NCI-H524 (cell line): ENCODE measurements at regions not wholly inside any gene's neighbourhood (a gene's known extent, or its start where the extent isn't known, plus 50 kb on each side); places are given as distances from the start of the nearest gene placed in this dataset.
"Not testable (repeated sequence)": the region's sequence is repeated elsewhere in the genome, so short reads cannot be mapped to it uniquely, and the experiment has no call there.

Experiments
- DNase-seq, 2 experiments: peaks; one replicate each; lab custom pipeline; 2025; lab: John Stamatoyannopoulos, UW

DNA sequence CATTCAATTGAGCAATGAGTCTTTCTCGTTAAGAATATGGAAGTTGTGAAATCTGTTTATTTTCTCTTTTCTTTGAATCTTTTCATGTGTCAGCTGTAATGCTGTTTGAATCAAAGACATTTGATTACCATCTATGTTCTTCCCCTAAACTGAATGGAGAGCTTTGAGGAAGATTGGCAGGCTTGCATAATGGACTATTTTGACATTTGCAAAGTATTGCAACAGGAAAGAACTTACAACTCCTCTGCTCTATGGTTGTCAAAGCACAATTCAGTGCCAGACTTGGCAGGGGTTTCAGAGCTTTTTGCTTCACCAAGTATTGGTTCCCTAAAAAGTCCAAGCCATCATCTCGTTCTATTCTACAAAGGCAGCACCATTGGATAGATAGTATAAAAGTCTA is 549.0 kb upstream of the NUDT12 start:
- DNase-seq, result no peak

DNA sequence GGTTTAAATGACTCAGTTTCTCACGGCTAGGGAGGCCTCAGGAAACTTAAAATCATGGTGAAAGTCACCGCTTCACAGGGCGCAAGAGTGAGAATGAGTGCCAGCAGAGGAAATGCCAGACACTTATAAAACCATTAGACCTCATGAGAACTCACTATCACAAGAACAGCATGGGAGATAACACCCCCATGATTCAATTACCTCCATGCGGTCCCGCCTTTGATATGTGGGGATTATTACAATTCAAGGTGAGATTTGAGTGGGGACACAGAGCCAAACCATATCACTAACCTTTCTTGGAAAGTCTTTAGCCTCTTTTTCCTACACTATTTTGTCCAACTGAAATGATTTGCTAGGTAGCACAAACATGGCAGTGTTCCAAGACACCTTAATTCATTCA is 533.9 kb upstream of the NUDT12 start:
- DNase-seq, result no peak

DNA sequence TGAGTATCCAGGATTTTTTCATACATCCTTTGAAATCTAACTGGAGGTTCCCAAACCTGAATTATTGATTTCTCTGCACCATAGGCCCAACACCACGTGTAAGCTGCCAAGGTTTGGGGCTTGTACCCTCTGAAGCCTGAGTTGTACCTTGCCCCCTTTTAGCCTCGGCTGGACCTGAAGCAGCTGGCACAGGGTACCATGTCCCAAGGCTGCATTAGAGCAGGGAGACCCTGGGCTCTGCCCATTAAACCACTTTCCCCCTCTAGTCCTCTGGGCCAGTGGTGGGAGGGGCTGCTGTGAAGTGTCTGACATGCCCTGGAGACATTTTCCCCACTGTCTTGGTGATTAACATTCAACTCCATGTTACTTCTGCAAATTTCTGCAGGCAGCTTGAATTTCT is 532.9 kb upstream of the NUDT12 start:
- DNase-seq, result no peak

DNA sequence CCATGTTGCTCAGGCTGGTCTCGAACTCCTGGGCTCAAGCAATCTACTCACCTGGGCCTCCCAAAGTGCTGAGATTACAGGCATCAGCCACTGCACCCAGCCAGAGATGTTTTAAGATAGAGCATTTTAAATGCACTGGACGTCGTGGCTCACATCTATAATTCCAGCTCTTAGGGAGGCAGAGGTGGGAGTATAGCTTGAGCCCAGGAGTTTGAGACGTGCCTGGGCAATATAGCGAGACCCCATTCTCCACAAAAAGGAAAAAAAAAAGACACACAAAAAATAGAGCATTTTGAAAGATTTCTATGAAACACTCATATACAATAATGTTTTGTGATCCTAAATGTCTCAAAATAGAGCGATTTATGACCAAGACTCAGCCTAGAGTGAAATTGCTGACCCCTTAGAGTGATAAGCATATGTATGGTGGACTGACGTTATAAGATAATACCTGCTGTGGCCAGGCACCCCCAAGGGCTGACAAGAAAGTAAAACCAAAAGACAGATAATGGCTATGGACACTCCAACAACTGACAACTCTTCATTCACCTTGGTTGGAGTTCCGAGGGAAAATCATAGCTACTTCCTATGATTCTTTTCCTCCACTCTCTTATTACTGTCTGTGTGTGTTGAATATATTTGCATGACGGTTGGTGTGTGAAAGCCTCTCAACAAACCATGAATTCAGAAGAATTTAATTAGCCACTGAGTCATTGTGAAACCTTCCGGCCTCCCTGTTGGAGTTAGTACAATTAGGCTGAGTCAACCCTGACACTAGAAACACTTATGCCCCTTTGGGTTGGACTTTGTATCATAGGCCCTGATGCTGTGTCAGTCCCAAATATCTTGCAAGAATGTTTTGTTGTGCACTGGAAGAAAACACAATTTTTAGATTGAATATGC is 526.5 kb upstream of the NUDT12 start:
- no peak for DNase-seq

DNA sequence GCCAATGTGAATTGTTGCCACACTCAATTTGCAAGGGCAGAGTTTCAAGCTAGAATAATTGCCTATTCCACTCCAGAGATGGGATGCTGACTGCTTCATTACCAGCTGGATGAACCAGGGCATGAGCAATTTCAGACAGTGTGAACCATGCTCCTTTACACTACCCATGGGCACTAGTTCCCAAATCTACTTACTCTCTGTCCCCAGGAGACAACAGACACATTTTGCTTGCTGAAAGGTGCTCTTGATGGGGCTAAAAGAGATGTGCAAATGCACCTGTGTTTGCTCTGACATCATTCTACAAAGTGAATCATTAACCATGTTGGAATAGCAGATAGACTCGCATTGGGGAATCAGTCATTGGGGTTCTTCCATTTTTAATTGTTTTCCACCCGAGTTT is 522.3 kb upstream of the NUDT12 start:
- DNase-seq, result peak in 1 of 2 experiments; percentile 0

DNA sequence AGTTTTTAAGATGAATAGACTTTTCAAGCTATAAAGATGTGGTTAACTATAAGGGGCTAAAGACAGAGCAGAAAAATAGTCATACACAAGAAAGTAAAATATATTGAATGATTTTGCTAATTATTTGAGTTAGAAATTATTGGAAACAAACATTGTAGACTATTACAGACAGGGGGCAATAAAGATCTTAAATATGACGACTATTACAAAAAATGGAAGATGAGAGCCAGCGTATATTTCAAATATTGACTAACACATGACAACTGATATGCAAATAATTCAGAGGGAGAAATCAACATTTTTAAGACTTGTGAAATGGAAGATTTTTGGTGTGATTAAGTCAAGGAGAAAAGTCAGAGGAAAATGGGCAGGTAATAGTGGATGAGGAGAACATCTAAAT is 520.2 kb upstream of the NUDT12 start:
- DNase-seq, result no peak

DNA sequence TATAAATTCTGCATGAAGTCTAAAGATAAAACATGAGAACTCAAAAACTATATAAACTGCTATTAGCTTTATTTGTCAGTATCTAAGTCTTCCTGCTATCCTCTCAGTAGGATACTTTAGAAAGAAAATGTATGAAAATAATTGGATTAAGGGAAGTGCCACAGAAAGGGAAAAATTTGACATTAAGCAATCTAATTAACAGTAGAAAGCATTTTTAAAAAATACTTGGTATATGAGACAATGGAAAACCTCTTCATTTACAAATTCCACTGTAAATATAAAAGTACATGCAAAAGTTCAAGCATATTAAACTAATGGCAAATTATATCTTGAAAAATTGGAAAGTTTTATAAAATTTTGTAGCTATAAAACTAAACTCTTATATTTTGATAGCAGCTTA is 518.6 kb upstream of the NUDT12 start:
- DNase-seq, result no peak

DNA sequence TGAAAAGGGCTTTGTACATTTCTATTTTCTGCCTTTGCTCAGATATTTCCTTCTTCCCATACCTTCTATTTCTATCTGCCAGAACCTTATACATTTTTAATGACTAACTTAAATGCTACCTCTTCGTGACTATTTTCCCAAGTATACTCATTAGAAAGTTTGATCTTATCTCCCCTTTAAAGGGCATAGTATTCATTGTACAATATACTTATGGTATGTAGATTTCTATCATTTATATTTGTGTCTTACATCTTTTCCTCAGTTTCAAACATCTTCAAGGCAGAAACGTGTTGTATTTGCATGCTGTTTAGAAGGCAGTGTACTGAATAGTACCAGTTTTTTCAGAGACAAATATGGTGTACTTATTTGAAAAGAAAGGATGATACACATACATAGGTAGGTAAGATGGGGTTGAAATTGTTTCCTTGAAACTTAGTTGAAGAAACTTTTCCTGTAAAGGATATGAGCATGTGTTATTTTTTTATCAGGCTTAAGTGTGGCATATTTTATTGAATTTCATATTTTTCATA is 518.1 kb upstream of the NUDT12 start:
- DNase-seq, result no peak

DNA sequence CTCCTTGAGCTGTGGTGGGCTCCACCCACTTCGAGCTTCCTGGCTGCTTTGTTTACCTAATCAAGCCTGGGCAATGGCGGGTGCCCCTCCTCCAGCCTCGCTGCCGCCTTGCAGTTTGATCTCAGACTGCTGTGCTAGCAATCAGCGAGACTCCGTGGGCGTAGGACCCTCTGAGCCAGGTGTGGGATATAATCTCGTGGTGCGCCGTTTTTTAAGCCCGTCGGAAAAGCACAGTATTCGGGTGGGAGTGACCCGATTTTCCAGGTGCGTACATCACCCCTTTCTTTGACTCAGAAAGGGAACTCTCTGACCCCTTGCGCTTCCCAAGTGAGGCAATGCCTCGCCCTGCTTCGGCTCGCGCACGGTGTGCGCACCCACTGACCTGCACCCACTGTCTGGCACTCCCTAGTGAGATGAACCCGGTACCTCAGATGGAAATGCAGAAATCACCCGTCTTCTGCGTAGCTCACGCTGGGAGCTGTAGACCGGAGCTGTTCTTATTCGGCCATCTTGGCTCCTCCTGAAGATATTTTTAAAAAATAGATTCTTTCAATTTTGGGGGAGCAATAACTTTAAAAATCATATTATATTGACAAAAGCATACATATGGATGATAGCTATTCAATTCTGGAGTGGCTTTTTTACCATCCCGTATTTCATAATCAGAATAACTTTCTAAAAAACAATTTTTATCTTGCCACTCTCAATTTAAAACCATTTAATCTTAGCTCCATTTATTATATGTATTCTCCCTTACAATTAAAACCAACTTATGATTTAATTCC is 517.5 kb upstream of the NUDT12 start:
- not testable (repeated sequence) for DNase-seq

DNA sequence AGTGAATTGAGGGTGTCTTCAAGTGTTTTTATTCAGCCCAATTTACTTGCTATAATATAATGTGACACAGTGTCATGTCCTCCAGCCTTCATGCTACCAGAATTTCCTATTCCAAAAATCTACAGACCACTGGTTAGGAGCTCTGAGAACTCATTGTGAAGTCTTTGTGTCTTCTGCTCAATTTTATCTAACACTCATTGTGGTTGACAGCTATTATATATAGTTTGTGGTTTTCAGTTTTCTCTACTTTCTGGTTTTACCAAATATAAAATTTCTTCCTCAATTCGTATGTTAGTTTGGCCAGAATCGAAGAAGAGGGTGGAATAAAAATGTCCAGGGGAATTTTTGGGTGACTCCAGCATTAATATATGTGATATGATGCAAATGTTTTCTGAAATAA is 509.3 kb upstream of the NUDT12 start:
- DNase-seq, result no peak

DNA sequence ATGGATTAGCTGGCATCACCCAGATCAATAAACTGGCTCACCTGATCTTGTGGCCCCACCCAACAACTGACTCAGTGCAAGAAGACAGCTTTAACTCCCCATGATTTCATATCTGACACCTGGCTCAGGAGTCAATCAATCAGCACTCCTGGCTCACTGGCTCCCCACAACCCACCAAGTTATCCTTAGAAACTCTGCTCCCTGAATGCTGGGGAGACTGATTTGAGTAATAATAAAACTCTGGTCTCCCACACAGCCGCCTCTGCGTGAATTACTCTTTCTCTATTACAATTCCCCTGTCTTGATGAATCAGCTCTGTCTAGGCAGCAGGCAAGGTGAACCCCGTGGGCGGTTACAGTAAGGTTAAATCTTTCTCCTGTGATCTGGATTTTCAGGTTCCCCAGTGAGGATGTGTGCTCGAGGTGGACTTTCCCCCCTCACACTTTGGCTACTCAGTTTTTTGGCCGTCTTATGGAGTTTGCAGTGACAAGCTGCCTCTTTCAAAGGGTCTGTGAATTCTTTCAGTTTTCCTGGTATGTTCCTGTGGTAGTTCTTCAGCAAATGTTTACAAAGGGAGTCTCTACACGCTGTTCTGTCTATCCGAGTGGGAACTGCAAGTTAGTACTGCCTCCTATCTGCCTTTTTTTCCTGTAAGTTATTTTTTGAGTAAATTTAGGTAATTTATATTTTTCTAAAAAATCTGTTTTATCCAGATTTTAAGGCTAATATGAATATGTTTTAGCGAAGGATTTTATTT is 500.2 kb upstream of the NUDT12 start:
- no peak for DNase-seq

DNA sequence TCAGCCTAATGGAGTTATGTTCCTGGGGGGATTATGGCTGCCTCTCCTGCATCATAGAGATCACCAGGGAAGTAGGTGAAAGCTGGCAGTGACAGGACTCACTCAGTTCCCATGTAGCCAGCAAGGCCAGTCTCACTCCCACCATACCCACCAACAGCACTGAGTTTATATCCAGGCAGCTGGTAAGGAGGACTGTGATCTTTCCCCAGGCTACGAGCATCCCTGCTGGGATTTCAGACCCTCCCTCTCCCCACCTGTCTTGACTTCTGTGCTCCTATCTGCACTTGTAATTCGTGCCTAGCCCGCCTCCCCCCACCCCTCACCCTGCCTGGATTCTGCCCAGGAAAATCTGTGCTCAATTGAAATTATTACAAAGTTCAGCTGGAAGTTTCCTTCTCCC is 499.1 kb upstream of the NUDT12 start:
- DNase-seq, result peak in 1 of 2 experiments; percentile 17

DNA sequence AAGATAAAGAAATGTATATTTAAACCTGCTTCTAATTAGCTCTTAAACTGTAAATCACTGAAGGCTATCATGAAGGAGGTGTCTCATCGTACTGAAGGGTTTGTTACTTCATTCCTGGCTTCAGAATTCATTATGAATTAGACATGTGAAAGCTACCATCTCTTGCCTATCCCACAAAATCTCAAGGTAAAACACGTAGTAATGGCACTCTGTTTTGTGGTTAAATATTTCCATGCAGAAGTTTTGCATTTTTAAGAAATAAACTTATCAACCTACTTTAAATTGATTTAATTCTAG is 490.7 kb upstream of the NUDT12 start:
- DNase-seq, result no peak

DNA sequence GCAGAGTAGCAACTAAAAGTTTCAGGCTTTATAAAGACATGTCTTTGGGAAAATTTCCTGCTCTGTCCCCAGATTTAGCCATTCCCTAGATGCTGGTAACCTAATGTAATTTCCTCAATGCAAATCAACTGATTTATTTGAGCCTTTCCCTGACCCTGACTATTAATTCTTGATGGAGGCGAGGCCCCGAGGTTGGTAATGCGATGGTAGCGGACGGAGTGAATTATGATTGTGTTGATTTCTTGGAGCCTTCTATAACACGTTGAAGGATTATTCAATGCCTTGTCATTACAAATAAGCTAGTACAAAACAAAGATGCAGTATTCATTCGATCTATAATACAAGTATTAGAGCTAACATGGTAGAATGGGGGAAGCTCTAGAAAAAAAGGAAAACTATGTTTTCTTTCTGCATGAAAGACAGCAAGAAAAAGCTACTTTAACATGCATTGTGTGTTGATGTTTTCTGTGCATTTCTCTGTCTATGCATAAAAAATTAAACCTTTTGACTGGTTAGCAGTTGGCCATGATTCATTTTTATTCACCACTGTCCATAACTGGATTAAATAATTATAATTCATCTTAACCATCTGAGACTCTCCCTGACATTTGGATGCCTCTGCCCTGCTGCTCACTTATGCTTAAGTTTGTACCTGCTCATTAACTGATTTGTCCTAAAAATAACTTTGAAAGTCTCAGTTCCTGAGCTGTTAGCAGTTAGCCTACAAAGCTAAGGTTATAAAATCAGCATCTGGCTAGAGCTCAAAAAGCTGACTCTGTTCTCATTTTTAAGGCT is 490.2 kb upstream of the NUDT12 start:
- peak; percentile 38 to 72 for DNase-seq

DNA sequence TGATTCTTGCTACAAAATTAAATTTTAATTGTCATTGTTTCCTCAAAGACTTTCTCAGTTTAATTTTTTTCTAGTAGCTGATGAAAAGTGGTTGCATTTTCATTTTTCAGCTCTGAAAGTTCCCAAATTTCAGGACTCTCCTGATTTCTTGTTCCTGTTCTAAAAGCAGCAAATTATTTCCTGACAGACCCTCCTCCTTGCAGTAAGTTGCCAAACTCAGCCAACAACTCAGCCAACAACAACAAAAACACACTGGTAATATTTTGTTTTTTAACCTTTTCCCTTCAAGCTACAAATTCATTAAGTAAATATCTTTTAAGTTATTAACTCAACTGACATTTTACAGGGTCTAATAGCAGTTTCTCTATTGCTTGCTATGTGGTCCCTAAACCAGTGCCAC is 487.8 kb upstream of the NUDT12 start:
- no peak for DNase-seq

DNA sequence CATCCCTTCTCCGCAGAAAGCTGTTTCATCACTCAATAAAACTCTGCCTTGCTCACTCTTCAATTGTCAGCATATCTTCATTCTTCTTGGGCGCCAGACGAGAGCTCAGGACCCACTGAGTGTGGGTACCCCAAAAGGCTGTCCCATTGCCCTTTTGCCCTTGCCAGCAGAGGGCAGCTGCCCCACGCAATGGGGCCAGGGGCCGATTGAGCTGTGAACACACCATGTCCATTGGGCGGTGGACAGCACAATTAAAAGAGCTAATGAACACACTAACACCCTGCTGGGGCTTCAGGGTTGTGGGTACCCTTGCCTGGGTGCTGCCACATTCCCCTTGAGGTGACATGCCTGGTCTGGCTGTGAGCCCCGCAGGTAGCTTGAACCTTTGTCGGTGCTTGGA is 487.2 kb upstream of the NUDT12 start:
- DNase-seq, result no peak

DNA sequence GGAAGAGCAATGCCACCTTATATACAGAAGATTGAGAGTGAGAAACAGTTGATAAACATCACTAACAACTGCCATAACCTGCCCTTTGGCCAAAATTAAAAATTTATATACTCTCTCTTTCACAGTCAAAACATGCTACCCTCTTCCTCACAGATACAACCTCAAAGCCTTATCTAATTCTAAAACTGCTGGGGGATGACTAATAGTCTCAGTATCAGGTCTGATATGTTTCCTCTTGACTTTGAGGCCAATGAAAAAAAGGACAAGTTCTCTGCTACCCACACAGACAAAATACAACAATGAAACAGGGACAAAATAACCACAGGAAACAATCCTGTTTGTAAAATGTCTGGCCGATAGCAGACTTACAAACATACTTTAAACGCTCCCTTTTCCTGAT is 485.6 kb upstream of the NUDT12 start:
- no peak for DNase-seq

DNA sequence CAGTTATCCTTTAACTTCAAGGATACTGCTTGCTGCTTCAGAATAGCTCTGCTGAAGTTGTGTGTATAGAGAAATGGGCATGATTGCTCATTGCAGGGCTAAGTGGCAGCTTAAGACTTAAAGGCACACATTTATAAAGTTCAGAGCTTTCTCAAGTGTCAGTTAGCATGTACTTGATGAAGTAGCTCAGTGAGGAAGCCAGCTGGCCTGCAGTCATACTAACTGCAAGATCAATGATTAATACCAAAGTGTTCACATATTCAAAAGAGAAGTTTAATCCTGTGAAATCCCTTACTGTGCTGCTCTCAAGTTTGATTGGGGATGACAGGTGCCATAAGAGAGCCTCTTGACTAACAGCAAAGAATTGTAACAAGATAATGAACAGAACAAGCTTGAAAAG is 483.4 kb upstream of the NUDT12 start:
- DNase-seq, result peak; percentile 94 to 99

DNA sequence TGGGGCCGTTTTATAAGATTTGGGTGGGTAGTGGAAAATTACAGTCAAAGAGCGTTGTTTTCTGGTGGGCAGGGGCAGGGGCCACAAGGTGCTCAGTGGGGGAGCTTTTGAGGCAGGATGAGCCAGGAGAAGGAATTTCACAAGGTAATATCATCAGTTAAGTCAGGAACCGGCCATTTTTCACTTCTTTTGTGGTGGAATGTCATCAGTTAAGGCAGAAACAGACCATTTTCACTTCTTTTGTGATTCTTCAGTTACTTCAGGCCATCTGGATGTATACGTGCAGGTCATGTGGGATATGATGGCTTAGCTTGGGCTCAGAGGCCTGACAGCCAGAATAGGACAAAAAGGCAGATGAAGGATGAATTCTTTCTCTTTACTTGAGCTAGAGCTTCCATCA is 477.3 kb upstream of the NUDT12 start:
- DNase-seq, result not testable (repeated sequence)

DNA sequence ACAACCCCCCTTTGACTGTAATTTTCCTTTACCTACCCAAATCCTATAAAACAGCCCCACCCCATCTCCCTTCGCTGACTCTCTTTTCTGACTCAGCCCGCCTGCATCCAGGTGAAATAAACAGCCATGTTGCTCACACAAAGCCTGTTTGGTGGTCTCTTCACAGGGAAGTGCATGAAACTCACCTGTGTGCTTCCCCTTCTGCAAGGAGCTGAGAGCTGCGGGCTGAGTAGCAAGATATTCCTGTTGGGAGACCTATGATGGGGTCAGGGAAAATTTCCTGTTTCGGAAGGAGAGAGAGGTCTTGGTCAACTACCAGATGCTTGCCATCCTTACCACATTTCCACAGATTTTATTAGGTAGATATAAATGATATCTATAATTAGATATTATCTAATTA is 474.5 kb upstream of the NUDT12 start:
- DNase-seq, result not testable (repeated sequence)

DNA sequence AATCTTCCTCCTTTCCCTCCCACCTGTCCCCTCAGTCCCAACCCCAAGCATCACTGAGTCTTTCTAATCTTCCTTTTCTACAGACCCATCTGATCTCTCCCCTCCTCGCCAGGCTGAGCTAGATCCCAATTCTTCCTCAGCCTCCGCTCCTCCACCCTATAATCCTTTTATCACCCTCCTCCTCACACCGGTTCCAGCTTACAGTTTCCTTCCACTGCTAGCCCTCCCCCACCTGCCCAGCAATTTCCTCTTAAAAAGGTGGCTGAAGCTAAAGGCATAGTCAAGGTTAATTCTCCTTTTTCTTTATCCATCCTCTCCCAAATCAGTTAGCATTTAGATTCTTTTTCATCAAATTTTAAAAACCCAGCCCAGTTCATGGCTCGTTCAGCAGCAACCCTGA is 470.6 kb upstream of the NUDT12 start:
- not testable (repeated sequence) for DNase-seq

DNA sequence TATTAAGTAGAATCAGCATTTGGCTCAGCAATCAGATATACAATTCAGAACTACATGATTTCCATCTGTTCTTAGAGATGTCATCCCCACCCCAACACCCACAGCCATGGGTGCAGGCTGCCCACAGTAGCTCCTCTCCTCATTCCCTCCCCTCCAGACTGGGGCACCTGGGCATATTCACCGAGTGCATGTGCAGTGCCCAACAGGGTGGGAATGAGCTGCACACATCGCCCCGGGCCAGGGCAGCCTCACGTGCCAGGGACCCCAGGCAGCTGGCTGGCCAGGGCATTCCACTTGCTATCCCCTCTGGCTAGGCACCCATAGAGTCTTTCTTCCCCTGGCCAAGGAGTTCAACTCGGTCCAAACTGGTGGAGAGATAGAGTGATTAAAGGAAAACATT is 461.9 kb upstream of the NUDT12 start:
- DNase-seq, result no peak
